ENCODE measurements at regions not wholly inside any gene's neighbourhood (a gene's known extent, or its start where the extent isn't known, plus 50 kb on each side); places are given as distances from the start of the nearest gene placed in this dataset.

GRCh38 chr9:91023741-91024140 lies 222.1 kb downstream of the SYK start:
- TF ChIP-seq, protein P1, sequence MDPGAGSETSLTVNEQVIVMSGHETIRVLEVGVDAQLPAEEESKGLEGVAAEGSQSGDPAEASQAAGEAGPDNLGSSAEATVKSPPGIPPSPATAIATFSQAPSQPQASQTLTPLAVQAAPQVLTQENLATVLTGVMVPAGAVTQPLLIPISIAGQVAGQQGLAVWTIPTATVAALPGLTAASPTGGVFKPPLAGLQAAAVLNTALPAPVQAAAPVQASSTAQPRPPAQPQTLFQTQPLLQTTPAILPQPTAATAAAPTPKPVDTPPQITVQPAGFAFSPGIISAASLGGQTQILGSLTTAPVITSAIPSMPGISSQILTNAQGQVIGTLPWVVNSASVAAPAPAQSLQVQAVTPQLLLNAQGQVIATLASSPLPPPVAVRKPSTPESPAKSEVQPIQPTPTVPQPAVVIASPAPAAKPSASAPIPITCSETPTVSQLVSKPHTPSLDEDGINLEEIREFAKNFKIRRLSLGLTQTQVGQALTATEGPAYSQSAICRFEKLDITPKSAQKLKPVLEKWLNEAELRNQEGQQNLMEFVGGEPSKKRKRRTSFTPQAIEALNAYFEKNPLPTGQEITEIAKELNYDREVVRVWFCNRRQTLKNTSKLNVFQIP (CRISPR knock-in tag; IDR thresholded peaks at IDR 0.05; ENCODE audit: borderline replicate concordance, low read depth), result no peak
- TF ChIP-seq ZNF565 (CRISPR knock-in tag; conservative IDR thresholded peaks at IDR 0.05; ENCODE audit: low read depth) (no peak), PPARA (CRISPR knock-in tag; IDR thresholded peaks at IDR 0.05; ENCODE audit: borderline replicate concordance) (no peak), SNAI2 (CRISPR knock-in tag; IDR thresholded peaks at IDR 0.05) (no peak), CSDC2 (CRISPR knock-in tag; IDR thresholded peaks at IDR 0.05) (no peak), ZNF70 (CRISPR knock-in tag; IDR thresholded peaks at IDR 0.05) (no peak), ZNF8 (CRISPR knock-in tag; IDR thresholded peaks at IDR 0.05) (no peak), CREB5 (CRISPR knock-in tag; IDR thresholded peaks at IDR 0.05; ENCODE audit: low read depth) (no peak), TOX (CRISPR knock-in tag; IDR thresholded peaks at IDR 0.05; ENCODE audit: borderline replicate concordance) (no peak), BACH2 (CRISPR knock-in tag; IDR thresholded peaks at IDR 0.05; ENCODE audit: borderline replicate concordance) (no peak), ZFP30 (CRISPR knock-in tag; IDR thresholded peaks at IDR 0.05) (no peak)
- TF ChIP-seq, protein P2, sequence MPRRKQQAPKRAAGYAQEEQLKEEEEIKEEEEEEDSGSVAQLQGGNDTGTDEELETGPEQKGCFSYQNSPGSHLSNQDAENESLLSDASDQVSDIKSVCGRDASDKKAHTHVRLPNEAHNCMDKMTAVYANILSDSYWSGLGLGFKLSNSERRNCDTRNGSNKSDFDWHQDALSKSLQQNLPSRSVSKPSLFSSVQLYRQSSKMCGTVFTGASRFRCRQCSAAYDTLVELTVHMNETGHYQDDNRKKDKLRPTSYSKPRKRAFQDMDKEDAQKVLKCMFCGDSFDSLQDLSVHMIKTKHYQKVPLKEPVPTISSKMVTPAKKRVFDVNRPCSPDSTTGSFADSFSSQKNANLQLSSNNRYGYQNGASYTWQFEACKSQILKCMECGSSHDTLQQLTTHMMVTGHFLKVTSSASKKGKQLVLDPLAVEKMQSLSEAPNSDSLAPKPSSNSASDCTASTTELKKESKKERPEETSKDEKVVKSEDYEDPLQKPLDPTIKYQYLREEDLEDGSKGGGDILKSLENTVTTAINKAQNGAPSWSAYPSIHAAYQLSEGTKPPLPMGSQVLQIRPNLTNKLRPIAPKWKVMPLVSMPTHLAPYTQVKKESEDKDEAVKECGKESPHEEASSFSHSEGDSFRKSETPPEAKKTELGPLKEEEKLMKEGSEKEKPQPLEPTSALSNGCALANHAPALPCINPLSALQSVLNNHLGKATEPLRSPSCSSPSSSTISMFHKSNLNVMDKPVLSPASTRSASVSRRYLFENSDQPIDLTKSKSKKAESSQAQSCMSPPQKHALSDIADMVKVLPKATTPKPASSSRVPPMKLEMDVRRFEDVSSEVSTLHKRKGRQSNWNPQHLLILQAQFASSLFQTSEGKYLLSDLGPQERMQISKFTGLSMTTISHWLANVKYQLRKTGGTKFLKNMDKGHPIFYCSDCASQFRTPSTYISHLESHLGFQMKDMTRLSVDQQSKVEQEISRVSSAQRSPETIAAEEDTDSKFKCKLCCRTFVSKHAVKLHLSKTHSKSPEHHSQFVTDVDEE (CRISPR knock-in tag; IDR thresholded peaks at IDR 0.05), result no peak
- TF ChIP-seq, protein P3, sequence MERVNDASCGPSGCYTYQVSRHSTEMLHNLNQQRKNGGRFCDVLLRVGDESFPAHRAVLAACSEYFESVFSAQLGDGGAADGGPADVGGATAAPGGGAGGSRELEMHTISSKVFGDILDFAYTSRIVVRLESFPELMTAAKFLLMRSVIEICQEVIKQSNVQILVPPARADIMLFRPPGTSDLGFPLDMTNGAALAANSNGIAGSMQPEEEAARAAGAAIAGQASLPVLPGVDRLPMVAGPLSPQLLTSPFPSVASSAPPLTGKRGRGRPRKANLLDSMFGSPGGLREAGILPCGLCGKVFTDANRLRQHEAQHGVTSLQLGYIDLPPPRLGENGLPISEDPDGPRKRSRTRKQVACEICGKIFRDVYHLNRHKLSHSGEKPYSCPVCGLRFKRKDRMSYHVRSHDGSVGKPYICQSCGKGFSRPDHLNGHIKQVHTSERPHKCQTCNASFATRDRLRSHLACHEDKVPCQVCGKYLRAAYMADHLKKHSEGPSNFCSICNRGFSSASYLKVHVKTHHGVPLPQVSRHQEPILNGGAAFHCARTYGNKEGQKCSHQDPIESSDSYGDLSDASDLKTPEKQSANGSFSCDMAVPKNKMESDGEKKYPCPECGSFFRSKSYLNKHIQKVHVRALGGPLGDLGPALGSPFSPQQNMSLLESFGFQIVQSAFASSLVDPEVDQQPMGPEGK (CRISPR knock-in tag; IDR thresholded peaks at IDR 0.05; ENCODE audit: borderline replicate concordance), result no peak
- no peak for ATAC-seq

DNA sequence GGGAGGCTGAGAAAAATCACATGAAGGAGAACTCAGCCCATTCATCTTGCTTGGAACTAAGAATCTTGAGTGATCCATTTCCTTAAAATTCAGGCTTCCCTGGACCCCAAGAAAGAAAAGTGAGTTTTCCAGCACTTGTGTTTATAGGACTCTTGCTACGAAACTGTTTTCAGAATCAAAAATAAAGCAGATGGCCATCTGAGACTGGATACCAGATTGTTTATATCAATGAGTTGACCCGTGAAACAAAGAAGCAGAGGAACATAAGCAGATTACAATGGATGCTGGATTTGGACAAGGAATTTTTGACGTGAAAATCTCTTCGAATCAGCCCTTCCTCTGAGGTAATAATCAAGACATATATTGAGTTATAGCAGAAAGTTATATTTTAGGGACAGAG lies 223.2 kb downstream of the SYK start:
- TF ChIP-seq, protein P1 (CRISPR knock-in tag; IDR thresholded peaks at IDR 0.05; ENCODE audit: borderline replicate concordance, low read depth), result no peak
- TF ChIP-seq ZNF565 (CRISPR knock-in tag; conservative IDR thresholded peaks at IDR 0.05; ENCODE audit: low read depth) (no peak), TOX (CRISPR knock-in tag; IDR thresholded peaks at IDR 0.05; ENCODE audit: borderline replicate concordance) (no peak), BACH2 (CRISPR knock-in tag; IDR thresholded peaks at IDR 0.05; ENCODE audit: borderline replicate concordance) (no peak), SNAI2 (CRISPR knock-in tag; IDR thresholded peaks at IDR 0.05) (no peak), ZNF70 (CRISPR knock-in tag; IDR thresholded peaks at IDR 0.05) (no peak), TCF4 (CRISPR knock-in tag; IDR thresholded peaks at IDR 0.05; ENCODE audit: borderline replicate concordance) (no peak), ZFP3 (CRISPR knock-in tag; IDR thresholded peaks at IDR 0.05) (no peak), ESRRG (CRISPR knock-in tag; IDR thresholded peaks at IDR 0.05) (no peak), CREB5 (CRISPR knock-in tag; IDR thresholded peaks at IDR 0.05; ENCODE audit: low read depth) (no peak), ISL1 (CRISPR knock-in tag; IDR thresholded peaks at IDR 0.05) (no peak), PPARA (CRISPR knock-in tag; IDR thresholded peaks at IDR 0.05; ENCODE audit: borderline replicate concordance) (no peak)
- TF ChIP-seq, protein P3 (CRISPR knock-in tag; IDR thresholded peaks at IDR 0.05; ENCODE audit: borderline replicate concordance), result no peak
- ATAC-seq, result no peak
